WTC11 (cell line): ENCODE measurements at regions not wholly inside any gene's neighbourhood (a gene's known extent, or its start where the extent isn't known, plus 50 kb on each side); places are given as distances from the start of the nearest gene placed in this dataset.

Source experiments
- CREB1 ChIP-seq: sonication (generic); formaldehyde crosslinking; IDR thresholded peaks from 2 replicates; pipeline ENCODE4 v1.8.0; 2023; ENCODE audit warnings: mild to moderate bottlenecking, missing genetic modification reagents
- E2F5 ChIP-seq: sonication (generic); formaldehyde crosslinking; IDR thresholded peaks from 2 replicates; pipeline ENCODE4 v1.8.1; 2022; ENCODE audit warnings: mild to moderate bottlenecking, moderate library complexity, missing genetic modification reagents
- ZNF416 ChIP-seq: fragments of 250-450 bp; sonication (Bioruptor Pico); IDR thresholded peaks from 2 replicates; pipeline ENCODE4 v1.9.0; 2021; ENCODE audit warnings: mild to moderate bottlenecking, inconsistent platforms

GRCh38 chr22:48366591-48366990 lies 1461.1 kb downstream of the BRD1 start:
- no peak for TF ChIP-seq E2F5 (CRISPR knock-in tag)
- TF ChIP-seq ZNF416 (CRISPR knock-in tag), result no peak
- TF ChIP-seq CREB1 (CRISPR knock-in tag), result no peak
